Ecto neural progenitor cell (in vitro differentiated cells): ENCODE measurements at regions not wholly inside any gene's neighbourhood (a gene's known extent, or its start where the extent isn't known, plus 50 kb on each side); places are given as distances from the start of the nearest gene placed in this dataset.
"Not testable (repeated sequence)": the region's sequence is repeated elsewhere in the genome, so short reads cannot be mapped to it uniquely, and the experiment has no call there.

Experiments used
- DNase-seq: peaks from one replicate; pipeline ENCODE4 v3.0.0-alpha.2; 2018; ENCODE audit warnings: low spot score

DNA sequence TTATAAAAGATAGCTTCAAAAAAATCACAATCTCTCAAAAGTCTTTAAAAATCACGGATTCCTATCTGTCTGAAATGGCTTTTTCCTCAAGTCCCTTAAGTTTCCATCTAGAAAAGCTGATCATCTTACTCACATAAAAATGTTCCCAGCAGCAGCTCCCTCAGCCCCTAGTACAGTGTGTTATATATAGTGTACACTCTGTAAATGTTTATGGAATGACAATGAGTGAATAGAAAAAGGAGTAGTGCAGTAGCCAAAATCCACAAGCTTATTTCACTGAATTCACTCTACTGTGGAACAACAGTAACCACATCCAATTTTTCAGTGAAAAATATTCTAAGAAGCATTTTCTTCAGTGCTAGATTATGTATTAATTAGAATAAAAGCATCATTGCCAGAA lies 609.4 kb downstream of the DTWD2 start:
- no peak for DNase-seq

DNA sequence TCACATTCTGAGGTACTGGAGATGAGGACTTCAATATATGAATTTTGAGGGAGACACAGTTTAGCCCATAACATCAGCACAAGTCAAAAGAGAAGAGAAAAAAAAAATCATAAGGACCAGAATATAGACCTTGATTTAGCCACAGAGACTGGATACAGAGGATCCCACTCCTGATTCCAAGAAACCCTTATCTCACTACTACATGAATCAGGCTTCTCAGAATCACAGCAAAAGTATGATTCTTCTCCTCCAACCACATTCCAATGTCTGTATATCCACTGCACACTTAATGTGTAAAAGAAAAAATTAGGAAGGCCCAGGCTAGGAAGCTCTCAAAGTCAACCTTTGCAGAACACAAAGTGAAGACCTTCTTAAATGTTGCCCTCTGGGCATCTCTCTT lies 610.9 kb downstream of the DTWD2 start:
- DNase-seq, result no peak

DNA sequence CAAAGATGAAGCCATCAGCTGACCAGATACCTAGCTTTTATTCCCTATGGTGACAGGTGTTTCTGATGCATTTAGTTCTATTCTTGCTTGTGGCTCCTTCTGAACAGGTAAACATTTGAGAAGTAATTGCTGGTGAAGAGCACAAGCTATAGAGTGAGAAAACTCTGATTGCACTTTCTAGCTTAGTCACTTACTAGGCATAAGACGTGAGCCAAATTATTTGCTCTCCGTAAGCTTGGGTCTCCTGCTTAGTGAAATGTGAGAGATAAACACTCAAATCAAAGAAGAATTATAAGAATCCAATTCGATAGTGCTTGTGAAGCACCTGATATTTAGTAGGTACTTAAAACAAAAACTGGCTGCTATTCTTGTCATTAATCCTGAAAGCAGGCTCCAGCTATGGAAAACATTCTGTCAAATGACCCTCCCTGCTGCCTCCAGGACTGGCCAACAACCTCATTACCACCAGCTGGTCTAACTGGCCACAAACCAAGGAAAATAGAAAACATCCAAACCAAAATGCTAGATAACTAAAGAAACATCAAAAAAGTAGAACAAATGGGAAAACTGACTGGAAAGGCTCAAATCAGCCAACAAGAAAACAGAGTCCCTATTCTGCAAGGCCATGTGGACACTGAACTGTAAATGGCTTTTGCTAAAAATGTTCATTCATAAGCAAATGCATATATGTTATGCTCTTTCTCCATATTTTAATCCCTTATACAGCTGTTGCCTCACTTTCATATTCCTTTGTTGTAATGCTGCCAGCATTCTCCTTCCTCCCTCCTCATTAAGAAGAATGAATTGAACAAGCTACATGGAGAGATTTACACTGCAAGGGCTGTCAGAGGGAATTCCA lies 616.1 kb downstream of the DTWD2 start:
- no peak for DNase-seq

DNA sequence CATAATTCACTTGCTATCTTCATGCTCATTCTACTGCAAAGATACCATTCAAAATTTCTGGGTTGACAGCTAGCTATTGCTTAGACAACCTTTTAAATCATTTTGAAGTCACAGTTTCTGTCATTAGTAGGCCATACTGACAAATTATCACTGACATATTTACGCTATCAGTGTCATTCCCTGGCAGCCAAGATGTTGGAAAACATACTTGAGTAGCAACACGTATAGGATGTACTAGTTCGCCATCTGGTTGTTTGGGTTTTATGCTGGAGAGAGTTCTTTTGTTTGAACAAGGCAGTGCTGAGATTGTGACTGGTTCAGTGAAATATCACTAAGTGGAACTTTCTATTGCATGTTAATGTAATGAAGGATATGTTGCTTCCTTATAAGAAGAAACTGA lies 621.9 kb downstream of the DTWD2 start:
- DNase-seq, result no peak

DNA sequence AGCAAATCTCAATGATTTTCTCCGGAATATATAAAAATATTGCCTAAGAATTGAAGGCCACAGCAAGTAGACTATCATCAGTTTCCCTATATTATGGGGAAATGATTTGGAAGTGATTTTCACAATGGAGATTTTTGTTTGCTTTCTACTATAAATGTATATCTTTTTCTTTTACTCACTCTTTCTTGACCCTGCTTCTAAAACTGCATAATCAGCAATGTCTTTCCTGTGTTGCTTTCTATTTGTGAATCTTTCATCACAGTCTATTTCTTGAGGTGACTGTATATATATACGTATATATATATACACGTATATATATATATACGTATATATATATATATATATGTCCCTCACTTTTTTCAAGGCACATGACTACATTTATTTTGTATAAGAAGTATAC lies 622.6 kb downstream of the DTWD2 start:
- no peak for DNase-seq

DNA sequence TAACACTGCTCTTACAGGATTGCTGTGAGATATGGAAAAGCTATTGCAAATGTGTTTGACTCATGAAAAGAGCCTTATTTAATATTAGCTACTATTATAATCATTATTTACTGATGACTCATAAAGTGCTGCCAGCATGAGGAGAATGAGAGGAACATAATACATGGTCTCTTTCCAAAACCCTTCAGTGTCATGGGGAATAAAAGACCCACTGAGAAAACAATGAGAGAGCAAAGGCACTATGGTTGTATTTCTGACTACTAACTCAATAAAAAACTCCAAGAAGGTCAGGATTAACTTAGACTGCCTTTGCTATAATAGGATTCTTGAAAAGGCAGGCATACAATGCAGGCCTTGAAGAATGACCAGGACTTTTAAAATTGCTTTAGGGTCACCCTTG lies 633.5 kb downstream of the DTWD2 start:
- no peak for DNase-seq

DNA sequence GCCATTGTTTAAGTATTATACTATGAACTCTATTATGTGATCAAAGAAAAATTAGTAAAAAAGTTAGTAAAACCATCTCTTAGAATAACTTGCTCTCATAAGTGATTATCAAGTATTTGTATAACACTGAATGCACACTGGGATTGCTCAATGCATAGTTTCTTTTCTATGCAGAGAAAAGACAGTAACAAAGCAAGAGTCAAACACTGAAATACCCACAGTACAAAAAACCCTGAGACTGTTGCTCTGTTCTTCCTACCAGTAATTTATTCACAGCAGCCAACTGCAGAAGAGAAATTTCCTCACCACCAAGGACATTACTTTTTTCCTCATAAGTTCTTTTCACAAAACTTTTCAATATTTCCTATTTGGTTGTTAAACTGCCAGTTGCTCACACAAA lies 634.4 kb downstream of the DTWD2 start:
- DNase-seq, result no peak

DNA sequence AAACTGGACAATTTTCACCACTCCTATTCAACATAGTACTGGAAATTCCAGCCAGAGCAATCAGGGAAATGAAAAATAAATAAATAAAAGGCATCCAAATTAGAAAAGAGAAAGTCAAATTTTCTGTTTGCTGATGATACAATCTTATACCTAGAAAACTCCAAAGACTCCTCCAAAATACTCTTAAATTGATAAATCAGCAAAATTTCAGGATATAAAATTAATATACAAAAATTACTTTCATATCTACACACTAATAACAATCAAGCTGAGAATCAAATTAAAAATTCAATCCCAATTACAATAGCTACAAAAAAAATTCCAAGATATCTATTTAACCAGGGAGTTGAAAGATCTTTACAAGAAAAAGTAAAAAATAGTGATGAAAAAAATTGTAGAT lies 651.9 kb downstream of the DTWD2 start:
- DNase-seq, result no peak

DNA sequence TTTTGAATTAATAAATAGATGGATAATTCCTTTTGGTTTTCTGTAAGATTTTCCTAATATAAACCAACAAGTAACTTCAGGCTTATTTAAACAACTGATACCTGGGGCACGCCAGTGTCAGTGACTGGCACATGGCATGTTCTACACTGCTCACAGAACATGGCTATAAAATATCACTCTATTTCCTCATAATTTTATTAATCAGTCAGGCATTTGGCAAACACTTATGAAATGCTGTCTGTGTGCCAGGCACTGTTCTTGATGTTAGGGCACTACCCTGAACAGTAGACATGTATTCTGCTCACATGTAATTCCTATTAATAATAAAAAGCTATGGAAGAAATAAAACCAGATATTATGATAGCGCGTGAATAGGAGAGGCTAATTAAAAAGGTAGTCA lies 661.0 kb downstream of the DTWD2 start:
- DNase-seq, result no peak

DNA sequence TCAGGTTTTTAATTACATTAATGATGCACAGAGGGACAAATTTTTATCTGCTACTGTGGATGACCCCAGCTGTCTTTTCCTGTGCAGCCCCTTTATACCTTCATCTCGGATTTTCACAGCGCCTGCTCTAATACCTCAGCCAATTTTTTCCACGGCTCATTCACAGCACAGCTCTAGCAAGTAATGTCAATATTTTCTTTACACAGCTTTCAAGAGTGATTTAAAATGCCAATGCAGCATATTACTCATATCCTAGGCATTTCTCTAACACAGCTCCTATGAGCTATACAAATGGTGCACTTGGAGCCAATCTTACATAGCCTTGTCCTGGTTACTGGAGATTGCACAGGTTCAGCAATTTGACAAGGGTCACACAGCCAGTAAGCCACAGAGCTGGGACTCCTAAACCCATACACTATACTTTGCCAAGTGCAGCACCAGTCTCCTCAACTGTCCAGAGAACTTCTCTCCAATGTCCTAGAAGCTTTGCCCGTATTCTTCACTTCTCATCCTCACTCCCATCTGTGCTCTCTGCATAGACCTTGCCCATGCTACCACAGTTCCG lies 661.8 kb downstream of the DTWD2 start:
- no peak for DNase-seq

DNA sequence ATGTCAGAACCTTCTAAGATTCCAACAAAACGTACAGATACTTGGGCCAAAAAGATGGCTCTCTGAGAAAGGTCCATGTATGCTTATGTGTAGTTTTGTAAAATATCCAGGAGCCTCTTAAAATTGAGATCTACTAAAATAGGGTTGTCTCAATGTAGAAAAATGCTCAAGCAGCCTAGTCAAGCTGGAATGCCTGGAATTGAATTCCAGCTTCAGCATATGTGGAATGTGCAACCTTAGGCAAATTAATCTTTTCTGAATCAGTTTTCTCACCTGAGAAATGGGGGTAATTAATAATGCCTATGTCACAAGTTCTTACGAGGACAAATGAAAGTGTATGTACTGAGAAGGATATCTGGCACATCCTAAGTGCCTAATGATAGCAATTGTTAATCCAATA lies 662.4 kb downstream of the DTWD2 start:
- no peak for DNase-seq

DNA sequence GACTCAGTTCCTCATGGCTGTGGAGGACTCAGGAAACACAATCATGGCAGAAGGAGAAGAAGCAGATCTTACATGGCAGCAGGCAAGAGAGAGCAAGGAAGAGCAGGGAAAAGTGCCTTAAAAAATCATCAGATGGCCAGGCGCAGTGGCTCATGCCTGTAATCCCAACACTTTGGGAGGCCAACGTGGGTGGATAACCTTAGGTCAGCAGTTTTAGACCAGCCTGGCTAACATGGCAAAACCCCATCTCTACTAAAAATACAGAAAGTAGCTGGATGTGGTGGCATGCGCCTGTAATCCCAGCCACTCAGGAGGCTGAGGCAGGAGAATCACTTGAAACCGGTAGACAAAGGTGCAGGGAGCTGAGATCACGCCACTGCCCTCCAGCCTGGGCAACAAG lies 664.6 kb downstream of the DTWD2 start:
- DNase-seq, result not testable (repeated sequence)

DNA sequence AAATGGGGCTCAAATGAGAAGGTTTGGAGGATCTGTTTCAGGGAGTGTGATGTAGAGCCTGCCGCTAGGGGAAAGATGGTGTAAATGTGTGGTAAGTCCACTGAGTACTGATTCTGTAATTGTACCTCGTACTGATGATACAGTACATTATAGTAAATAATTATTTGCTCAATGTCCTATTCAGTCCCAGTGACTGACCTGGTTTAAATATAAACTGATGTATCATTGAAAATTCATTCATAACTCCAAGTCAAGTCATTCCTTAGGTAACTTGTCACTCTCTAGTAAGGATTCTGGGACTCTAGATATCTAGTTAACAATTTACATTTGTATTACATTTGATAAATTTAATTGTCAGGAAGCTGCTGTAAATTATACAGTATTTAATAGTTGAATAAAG lies 667.3 kb downstream of the DTWD2 start:
- DNase-seq, result no peak

DNA sequence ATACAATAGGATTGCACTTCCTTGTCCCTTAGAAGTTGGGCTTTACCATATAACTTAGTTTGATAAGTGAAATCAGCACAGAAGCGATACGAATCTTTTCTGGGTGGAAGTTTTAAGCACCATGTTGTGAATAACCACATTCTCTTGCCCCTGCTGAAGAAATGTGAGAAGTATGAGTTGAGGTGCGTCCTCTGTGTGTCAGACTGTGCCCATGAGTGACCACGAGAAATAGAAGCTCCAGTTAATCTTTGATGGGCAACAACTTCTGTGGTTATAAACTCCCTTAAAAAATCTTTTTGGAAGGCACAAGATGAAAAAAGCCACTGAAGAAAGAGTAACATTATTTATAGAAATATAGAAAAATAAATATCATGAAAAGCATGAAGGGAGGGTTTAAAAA lies 668.2 kb downstream of the DTWD2 start:
- DNase-seq, result no peak

DNA sequence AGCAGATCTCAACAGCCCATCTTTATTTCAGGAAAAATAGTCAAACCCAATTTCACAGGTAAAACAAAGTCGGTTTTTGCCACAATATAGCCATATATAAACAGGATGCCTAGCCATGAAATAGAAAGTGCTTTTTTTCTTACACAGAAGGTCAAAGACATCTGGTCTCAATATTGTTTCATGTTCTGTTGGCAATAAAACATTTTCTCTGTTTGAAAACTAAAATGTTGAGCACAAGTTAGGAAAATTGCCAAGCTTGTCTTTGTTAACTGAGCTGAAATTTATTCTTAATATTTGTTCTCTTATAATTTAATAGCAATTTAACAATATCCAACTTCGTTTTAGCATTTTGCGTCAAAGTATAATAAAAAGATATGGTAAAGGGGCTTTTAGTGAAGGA lies 673.4 kb downstream of the DTWD2 start:
- no peak for DNase-seq

DNA sequence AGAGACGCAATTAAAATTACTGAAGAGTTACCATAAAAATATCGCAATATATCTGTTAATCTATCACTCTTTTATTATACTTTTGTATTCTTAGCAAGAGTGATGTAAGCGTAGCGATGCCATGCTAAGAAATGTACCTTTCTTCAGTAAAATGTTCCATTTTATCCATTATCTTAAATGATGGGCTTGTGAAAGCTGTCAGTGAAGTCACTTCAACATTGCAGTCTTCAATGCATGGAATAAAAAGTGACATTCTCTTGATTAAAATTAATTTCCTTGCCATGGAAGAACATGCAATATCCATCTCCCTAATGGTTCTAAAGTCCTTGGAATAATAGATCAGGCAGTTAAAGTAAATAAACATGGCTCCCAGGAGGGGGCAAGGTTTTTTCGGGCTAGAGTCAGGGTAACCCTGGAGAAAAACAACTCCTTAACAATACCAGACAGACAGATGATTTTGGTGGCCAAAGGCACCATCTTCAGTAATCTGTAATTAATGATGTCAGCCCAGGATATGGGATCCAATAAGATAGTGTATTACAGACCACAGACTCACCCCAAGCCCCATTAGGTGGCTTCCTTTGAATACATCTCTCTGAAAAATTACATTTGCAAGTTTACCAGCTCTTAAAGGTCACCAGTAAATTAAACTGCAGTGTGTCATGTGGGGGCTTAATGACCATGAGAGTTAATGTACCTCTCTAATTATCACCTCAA lies 677.1 kb downstream of the DTWD2 start:
- no peak for DNase-seq

DNA sequence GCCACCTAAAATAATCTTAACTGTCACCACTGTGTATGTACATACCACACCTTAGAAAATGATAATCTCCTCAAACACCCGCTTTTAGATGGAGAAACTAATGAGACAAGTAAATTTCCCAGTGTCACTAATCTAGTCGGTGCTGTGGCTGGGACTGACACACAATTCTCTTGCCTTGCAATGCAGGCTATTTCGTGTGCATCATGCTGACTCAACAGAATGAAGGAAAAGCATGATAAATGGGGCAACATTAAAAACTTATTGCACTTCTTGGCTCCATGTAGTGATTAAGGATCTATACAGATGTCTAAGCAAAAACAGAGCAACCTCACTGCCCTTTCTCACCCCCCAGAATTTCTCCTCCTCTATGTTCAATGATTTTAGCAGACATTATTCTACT lies 677.9 kb downstream of the DTWD2 start:
- DNase-seq, result no peak

DNA sequence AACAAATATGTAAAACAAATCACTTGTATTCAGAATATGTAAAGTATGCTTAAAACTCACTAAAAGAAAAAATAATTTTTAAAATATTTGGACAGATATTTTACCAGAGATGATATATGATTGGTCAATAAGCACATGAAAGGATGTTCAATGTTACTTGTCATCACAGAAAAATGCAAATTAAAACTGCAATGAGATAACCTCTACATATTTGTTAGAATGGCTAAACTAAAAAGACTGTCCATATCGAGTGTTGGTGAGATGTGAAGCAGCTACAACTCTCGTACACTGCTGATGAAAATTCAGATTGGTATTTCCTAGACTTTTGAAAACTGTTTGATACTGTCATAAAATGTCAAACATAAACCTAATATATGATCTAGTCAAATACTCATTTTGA lies 685.1 kb downstream of the DTWD2 start:
- no peak for DNase-seq

DNA sequence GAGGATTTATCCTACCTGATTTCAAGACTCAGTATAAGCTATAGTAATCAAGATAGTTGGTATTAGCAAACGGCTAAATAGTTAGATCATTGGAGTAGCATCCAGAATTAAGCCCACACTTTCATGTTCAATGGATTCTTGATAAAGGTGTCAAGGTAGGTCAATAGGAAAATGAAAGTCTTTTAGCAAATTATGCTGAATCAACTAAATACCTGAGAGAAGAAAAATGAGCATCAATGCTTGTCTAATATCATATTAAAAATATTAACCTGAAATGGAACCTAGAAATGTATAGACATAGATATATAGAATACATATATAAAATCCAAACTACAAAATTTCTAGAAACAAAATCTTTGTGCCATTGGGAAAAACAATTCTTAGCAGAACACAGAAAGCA lies 685.6 kb downstream of the DTWD2 start:
- DNase-seq, result no peak

DNA sequence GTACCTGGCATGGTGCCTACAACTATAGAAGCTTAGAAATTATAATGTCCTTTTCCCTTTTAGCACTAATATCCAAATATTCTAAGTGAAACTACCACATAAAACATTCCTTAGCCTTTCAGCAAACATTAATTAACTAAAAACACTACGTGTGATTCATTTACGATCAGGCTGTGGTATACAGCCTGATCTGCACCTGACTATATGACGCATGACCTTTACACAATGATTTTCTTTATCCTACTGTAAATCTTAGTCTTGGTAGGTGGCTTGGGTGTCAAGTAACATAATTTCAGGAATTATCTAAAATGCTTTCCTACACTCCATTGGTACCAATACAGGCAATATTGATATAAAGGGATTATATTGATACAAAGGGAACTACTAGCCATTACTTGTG lies 686.7 kb downstream of the DTWD2 start:
- DNase-seq, result no peak

DNA sequence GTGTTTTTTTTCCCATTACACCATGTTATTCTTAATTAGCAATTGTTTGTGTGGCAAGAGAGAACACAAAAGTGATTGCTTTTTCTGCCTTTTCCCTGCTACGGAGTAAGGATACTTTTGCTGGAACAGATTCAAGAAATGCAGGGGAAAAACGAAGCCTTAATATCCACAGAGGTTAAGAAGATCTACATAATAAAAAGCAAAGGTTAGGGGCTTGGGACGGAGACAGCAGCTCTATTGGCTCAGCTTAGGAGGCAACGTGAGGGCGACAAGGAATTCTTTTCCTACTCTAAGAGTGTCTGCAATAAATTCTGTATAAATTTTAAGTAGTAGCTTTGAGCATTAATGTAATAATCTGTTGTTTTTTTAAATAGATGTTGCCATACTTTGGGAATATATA lies 693.3 kb downstream of the DTWD2 start:
- DNase-seq, result no peak

DNA sequence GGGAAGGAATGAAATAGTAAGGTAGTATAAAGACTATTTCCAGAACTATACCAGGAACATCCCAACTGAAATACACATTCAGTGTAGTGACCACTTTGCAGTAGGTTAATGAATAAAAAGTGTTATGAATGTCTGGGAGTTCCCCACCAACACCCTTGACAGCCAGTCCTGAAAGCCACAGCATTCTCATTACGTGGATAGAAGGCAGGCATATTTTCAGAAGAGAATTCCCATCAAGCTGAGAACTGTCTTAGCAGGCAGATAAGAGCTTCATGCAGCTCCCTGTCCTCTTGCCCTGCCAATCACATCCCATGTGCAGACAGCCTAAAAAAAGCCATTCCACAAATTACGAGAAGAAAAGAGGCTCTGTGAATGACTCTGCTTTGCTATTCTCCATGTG lies 695.0 kb downstream of the DTWD2 start:
- DNase-seq, result no peak

DNA sequence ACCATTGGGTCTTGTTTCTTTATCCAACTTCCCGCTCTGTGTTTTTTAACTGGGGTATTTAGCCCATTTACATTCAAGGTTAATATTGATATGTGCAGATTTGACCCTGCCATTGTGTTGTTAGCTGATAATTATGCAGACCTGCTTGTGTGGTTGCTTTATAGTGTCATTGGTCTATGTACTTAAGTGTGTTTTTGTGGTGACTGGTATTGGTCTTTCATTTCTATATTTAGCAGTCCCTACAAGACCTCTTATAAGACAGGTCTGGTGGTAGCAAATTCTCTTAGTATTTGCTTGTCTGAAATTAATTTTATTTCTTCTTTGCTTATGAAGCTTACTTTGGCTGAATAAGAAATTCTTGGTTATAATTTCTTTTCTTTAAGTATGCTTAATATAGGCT lies 698.1 kb downstream of the DTWD2 start:
- DNase-seq, result no peak
